ENCODE measurements at regions not wholly inside any gene's neighbourhood (a gene's known extent, or its start where the extent isn't known, plus 50 kb on each side); places are given as distances from the start of the nearest gene placed in this dataset.

- Mint-ChIP-seq H3K27ac (ENCODE audit: unreplicated experiment) (no peak overlapping the region), H3K9me3 (ENCODE audit: low read depth) (no peaks in the 10 kb centered on the region), H3K27me3 (ENCODE audit: low read depth) (peaks cover 28% of the 10 kb centered on the region), H3K36me3 (ENCODE audit: low read depth) (no peaks in the 10 kb centered on the region), H3K4me1 (ENCODE audit: low read depth) (no peaks in the 10 kb centered on the region), H3K4me3 (ENCODE audit: unreplicated experiment) (no peak overlapping the region)
- no peak for DNase-seq (ENCODE audit: low spot score)
- TF ChIP-seq CTCF (IDR thresholded peaks at IDR 0.05), result no peak
These were observed 161.9 kb downstream of the RPIA start for GRCh38 chr2:88853403-88853790.

GRCh38 chr2:88854528-88854927, 163.1 kb downstream of the RPIA start:
- Mint-ChIP-seq H3K27ac (ENCODE audit: unreplicated experiment) (no peak overlapping the region), H3K4me1 (ENCODE audit: low read depth) (no peaks in the 10 kb centered on the region), H3K4me3 (ENCODE audit: unreplicated experiment) (no peak overlapping the region), H3K9me3 (ENCODE audit: low read depth) (no peaks in the 10 kb centered on the region), H3K36me3 (ENCODE audit: low read depth) (no peaks in the 10 kb centered on the region), H3K27me3 (ENCODE audit: low read depth) (peaks cover 21% of the 10 kb centered on the region)
- TF ChIP-seq CTCF (IDR thresholded peaks at IDR 0.05), result no peak
- no peak for DNase-seq (ENCODE audit: low spot score)

GRCh38 chr2:88855620-88856408, 164.3 kb downstream of the RPIA start:
- DNase-seq (ENCODE audit: low spot score), result no peak
- H3K27ac Mint-ChIP-seq (ENCODE audit: unreplicated experiment), result no peak overlapping the region
- H3K36me3 Mint-ChIP-seq (ENCODE audit: low read depth), result no peaks in the 10 kb centered on the region
- no peaks in the 10 kb centered on the region for H3K9me3 Mint-ChIP-seq (ENCODE audit: low read depth)
- peaks cover 23% of the 10 kb centered on the region for H3K27me3 Mint-ChIP-seq (ENCODE audit: low read depth)
- H3K4me1 Mint-ChIP-seq (ENCODE audit: low read depth), result no peaks in the 10 kb centered on the region
- no peak for TF ChIP-seq CTCF (IDR thresholded peaks at IDR 0.05)
- H3K4me3 Mint-ChIP-seq (ENCODE audit: unreplicated experiment), result no peak overlapping the region

- no peak for TF ChIP-seq CTCF (IDR thresholded peaks at IDR 0.05)
- H3K27ac Mint-ChIP-seq (ENCODE audit: unreplicated experiment), result no peak overlapping the region
- no peak overlapping the region for H3K4me3 Mint-ChIP-seq (ENCODE audit: unreplicated experiment)
- no peaks in the 10 kb centered on the region for H3K4me1 Mint-ChIP-seq (ENCODE audit: low read depth)
- H3K36me3 Mint-ChIP-seq (ENCODE audit: low read depth), result no peaks in the 10 kb centered on the region
- H3K9me3 Mint-ChIP-seq (ENCODE audit: low read depth), result no peaks in the 10 kb centered on the region
- H3K27me3 Mint-ChIP-seq (ENCODE audit: low read depth), result peaks cover 25% of the 10 kb centered on the region
- DNase-seq (ENCODE audit: low spot score), result no peak
These were observed 165.1 kb downstream of the RPIA start for GRCh38 chr2:88856409-88857135.

- H3K36me3 Mint-ChIP-seq (ENCODE audit: low read depth), result no peaks in the 10 kb centered on the region
- no peaks in the 10 kb centered on the region for H3K9me3 Mint-ChIP-seq (ENCODE audit: low read depth)
- H3K4me1 Mint-ChIP-seq (ENCODE audit: low read depth), result no peaks in the 10 kb centered on the region
- H3K27me3 Mint-ChIP-seq (ENCODE audit: low read depth), result peaks cover 20% of the 10 kb centered on the region
- H3K27ac Mint-ChIP-seq (ENCODE audit: unreplicated experiment), result no peak overlapping the region
- TF ChIP-seq CTCF (IDR thresholded peaks at IDR 0.05), result no peak
- no peak overlapping the region for H3K4me3 Mint-ChIP-seq (ENCODE audit: unreplicated experiment)
- no peak for DNase-seq (ENCODE audit: low spot score)
These were observed 165.8 kb downstream of the RPIA start for GRCh38 chr2:88857274-88857741.
